GM19035 (cell line): ENCODE measurements at regions not wholly inside any gene's neighbourhood (a gene's known extent, or its start where the extent isn't known, plus 50 kb on each side); places are given as distances from the start of the nearest gene placed in this dataset.
A peak's percentile ranks its signal among the peaks of the same experiment; 100 is the strongest.
"Not testable (repeated sequence)": the region's sequence is repeated elsewhere in the genome, so short reads cannot be mapped to it uniquely, and the experiment has no call there.

Experiments
- ATAC-seq: cut with Tn5 transposase; IDR thresholded peaks from one replicate; pipeline ENCODE4 v1.9.1; 2021; ENCODE audit not compliant: unreplicated experiment

- ATAC-seq = no peak
These were observed 64.0 kb downstream of the EBNA1BP2 start for GRCh38 chr1:43108080-43108479.

- no peak for ATAC-seq
These were observed 64.4 kb downstream of the EBNA1BP2 start for GRCh38 chr1:43107664-43108063.

- no peak for ATAC-seq
These were observed 67.9 kb downstream of the EBNA1BP2 start for GRCh38 chr1:43104027-43104763.

- no peak for ATAC-seq
These were observed 71.0 kb downstream of the EBNA1BP2 start for GRCh38 chr1:43101061-43101460.

- ATAC-seq = no peak
These were observed 73.9 kb downstream of the EBNA1BP2 start for GRCh38 chr1:43098200-43098599.

GRCh38 chr1:43096528-43096927 lies 75.6 kb downstream of the EBNA1BP2 start:
- not testable (repeated sequence) for ATAC-seq

GRCh38 chr1:43090812-43091211 lies 81.3 kb downstream of the EBNA1BP2 start:
- ATAC-seq = not testable (repeated sequence)

GRCh38 chr1:43090157-43090556 lies 81.9 kb downstream of the EBNA1BP2 start:
- not testable (repeated sequence) for ATAC-seq

- no peak for ATAC-seq
These were observed 88.7 kb downstream of the EBNA1BP2 start for GRCh38 chr1:43083375-43083891.

- ATAC-seq = no peak
These were observed 89.3 kb downstream of the EBNA1BP2 start for GRCh38 chr1:43082740-43083139.

GRCh38 chr1:43077273-43077672 lies 94.8 kb downstream of the EBNA1BP2 start:
- ATAC-seq = no peak

- ATAC-seq = no peak
These were observed 97.4 kb downstream of the EBNA1BP2 start for GRCh38 chr1:43074709-43075108.

GRCh38 chr1:43074244-43074643 lies 97.8 kb downstream of the EBNA1BP2 start:
- ATAC-seq = no peak

GRCh38 chr1:43073490-43074230 lies 98.4 kb downstream of the EBNA1BP2 start:
- peak; percentile 59 for ATAC-seq

- no peak for ATAC-seq
These were observed 99.8 kb downstream of the EBNA1BP2 start for GRCh38 chr1:43072314-43072713.

GRCh38 chr1:43071241-43071640 lies 100.8 kb downstream of the EBNA1BP2 start:
- ATAC-seq = no peak

- no peak for ATAC-seq
These were observed 102.5 kb downstream of the EBNA1BP2 start for GRCh38 chr1:43069461-43070050.

- ATAC-seq = no peak
These were observed 103.2 kb downstream of the EBNA1BP2 start for GRCh38 chr1:43068911-43069310.

GRCh38 chr1:43067977-43068751 lies 103.9 kb downstream of the EBNA1BP2 start:
- ATAC-seq = no peak

GRCh38 chr1:43067233-43067745 lies 104.8 kb downstream of the EBNA1BP2 start:
- ATAC-seq = no peak

- no peak for ATAC-seq
These were observed 105.5 kb downstream of the EBNA1BP2 start for GRCh38 chr1:43066578-43066977.
